GM19324 (cell line): ENCODE measurements at regions not wholly inside any gene's neighbourhood (a gene's known extent, or its start where the extent isn't known, plus 50 kb on each side); places are given as distances from the start of the nearest gene placed in this dataset.
"Not testable (repeated sequence)": the region's sequence is repeated elsewhere in the genome, so short reads cannot be mapped to it uniquely, and the experiment has no call there.

Experiments used
- ATAC-seq: cut with Tn5 transposase; IDR thresholded peaks from one replicate; pipeline ENCODE4 v1.9.1; 2021; ENCODE audit warnings: mild to moderate bottlenecking, moderate library complexity; ENCODE audit not compliant: unreplicated experiment, low FRiP score

DNA sequence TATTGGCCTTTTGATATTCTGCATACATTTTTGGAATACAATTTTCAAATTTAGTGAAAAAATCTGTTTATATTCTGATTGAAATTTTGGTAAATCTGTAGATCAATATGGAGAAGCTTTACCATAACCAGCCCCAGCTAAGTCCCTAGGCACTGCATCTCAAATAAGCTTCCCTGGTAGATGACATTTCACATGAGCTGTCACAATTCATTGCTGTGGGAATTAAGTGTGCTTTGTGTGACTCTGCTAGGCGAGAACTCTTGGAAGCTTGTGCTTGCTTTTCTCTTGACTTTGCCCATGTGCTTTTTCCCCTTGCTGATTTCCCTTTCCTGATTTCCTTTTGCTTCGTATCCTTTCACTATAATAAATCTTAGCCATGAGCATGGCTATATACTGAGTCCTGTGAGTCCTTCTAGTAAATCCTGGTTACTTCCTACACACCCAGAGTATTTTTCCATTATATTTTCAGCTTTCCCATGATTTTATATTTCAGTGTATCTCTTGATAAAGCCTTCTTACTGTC, 166.5 kb upstream of the MMS22L start:
- ATAC-seq, result no peak

DNA sequence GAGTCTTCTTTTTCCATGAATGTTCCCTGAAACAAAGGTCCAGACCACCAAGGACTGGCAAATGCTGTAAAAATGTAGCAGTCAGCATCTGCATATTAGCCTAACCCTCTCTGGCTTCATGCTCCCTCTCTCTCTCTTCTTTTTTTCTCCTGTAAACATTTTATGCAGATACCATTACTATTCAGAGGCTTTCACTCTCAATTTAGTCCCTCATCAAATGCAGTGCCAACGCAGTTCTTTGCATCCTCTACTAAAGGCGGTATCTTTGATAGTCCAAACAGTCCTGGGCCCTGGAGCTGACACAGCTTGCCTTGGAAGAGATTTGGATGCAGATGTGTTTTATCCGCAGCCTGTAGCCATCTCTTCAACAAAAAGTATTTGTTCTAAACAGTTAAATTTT, 167.1 kb upstream of the MMS22L start:
- ATAC-seq, result no peak

- no peak for ATAC-seq
These were observed 173.1 kb upstream of the MMS22L start for GRCh38 chr6:97456070-97456469.

GRCh38 chr6:97459535-97459934, 176.5 kb upstream of the MMS22L start:
- ATAC-seq, result no peak

DNA sequence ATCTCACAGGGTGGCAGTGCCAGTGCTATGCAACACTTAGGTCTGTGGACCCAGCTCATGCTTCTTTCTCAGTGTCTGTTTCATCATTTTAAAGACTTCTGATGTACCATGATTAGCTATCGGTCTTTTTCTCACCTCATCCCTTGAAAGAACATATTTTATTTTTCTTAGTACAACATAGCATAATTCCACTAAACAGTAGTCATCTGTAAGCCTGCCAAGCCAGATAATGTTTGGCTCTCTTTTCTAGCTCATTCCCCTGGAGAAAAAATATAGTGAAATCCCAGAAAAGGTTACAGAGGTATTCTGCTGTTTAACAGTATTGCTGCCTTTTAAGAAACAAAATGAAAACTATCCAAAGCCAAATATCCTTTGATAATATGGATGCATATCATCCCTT, 177.0 kb upstream of the MMS22L start:
- ATAC-seq, result no peak

DNA sequence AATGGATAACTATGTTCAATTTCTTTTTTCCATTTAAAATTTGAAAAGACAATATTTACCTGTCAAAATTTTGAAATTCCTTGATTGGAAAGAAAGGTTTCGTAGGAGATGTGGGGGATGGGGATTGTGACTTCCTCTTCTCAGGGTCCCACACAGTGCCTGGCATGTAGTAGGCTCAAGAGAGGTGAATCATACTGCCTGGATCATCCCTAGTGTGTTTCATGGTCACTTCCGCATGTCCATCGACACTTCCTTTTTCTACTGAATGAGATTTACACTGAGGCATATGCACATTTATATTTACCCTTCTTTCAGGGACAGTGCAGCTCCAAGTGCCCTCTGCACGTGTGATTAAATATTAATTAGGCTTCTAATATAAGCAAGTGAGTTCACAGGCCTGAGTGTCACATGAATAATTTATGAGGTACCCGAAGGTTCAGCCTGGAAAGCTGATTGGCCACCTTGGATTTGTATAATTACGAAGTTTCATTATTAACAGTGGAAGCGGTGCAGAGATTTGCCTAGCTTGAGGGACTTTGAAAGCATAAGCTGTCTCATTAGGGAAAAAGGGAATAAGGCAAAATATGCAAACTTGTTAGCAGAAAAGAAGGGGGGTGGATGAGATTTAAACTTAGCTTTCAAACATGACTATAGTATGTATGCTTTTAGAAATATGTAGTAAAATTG, 177.5 kb upstream of the MMS22L start:
- no peak for ATAC-seq

DNA sequence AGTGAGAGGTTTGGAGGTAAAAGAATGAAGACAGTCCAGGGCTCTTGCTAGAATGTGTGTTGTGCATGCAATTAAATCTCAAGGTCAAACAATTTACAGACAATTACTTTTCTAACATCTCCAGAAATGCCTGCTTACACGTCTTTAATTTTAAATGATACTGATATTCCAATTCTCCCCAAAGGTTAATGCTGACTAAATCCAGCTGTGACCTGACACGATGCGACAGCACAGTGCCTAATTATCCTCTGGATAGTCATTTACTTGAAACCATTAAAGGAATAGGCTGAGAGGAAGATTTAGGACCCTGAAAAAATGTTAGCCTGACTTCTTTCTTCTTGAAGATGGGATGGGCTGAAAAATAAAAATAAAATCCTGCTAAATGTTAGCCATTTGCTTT, 178.2 kb upstream of the MMS22L start:
- no peak for ATAC-seq

DNA sequence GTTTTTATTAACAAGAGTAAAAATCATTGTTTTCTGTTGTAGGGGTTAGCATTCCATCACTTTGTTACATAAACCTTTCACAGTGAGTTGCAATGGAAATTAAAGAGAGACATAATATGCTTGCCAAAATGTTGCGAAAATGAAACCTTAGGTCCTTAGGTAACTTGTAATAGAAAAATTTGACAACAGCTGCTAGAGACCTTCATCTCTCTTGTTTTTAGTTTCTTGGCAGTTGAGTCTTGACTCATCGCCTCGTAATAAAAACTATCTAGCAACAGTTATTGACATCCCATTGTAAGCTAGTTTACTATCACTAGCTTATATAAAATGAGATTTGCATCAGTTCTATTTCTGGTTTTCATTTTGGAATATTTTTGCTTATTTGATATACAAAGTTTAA, 179.0 kb upstream of the MMS22L start:
- no peak for ATAC-seq

DNA sequence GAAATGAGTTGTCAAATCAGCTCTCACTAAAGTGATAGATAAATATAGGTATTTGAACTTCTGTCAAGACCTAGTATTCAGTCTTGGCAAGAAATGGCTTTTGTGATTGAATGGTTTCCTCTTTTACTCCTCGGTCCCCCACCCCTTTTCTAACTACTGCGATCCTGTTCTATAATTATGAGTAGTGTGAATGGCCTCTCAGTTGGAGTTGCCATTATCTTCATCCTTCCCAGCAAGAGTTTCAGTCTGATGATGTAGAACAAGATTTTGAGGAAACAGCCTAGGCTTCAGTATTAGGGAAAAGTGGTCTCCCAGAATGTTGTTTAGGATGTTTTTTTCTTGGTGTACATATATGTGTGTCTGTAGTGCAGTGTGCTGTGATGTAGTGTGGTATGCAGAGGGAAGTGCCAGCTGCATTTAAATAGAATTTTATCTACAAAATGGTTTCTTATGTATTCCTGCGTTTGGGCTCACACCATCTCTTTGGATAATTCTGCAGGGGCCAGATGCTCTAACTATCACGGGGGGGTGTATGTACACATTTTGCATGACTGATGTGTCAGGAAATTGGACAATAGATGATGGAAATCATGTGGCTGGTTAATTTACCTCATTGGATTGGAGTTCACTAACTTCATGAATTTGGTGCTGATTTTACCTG, 180.1 kb upstream of the MMS22L start:
- ATAC-seq, result no peak

GRCh38 chr6:97465877-97466561, 183.0 kb upstream of the MMS22L start:
- no peak for ATAC-seq

DNA sequence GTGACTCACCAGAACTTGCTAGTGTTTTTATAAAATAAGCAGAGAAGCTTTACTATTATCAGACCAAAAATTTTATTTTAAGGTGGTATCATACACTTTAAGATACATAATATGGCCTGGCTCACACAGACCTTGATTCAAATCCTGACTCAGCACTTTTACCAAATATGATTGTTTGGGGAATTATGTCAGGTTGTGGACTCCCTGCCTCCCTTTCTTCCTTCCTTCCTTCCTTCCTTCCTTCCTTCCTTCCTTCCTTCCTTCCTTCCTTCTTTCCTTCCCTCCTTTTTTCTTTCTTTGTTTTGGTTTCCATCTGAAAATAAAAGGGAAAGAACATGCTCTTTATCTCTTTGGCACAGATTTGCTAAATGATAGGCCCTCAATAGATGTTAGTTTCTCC, 186.0 kb upstream of the MMS22L start:
- no peak for ATAC-seq

GRCh38 chr6:97469451-97469850, 186.4 kb upstream of the MMS22L start:
- ATAC-seq, result no peak

DNA sequence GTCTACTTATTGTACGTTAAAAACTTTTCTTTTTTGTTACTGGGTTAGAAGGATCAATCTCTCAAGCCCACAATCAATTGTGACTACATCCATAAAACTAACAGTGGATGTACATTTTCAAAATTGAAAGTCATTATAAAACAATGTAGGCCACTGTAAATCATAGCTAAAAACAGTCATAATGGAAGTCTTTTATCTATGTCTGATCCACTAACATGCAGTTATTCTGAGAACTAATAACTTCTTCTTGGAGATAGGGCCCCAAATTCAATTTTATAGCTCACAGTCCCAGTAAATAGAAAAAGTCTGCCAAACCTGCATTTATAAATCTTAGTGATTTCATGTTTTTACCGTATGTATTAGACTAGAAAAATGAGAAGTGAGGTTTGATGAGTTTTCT, 187.3 kb upstream of the MMS22L start:
- ATAC-seq, result no peak

- no peak for ATAC-seq
These were observed 191.0 kb upstream of the MMS22L start for GRCh38 chr6:97473979-97474378.

- ATAC-seq, result peak; percentile 96
These were observed 214.8 kb upstream of the MMS22L start for GRCh38 chr6:97497713-97498331.

- no peak for ATAC-seq
These were observed 218.8 kb upstream of the MMS22L start for GRCh38 chr6:97501853-97502252.

GRCh38 chr6:97508646-97509045, 225.6 kb upstream of the MMS22L start:
- ATAC-seq, result no peak

DNA sequence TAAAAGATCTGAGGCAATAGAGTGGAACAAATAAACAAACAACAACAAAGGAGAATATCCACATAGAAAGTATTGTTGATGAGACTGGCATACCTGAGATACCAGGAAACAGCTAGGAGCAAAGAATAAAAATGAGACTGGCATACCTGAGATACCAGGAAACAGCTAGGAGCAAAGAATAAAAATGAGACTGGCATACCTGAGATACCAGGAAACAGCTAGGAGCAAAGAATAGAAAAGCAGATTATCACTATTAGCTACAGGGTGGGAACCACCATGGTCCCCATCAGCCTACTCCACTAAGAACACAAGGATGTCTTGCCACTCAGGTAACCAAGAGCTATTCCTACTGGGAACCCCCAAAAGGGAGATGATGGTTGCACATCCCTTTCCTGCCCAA, 230.2 kb upstream of the MMS22L start:
- not testable (repeated sequence) for ATAC-seq

GRCh38 chr6:97524811-97525210, 241.8 kb upstream of the MMS22L start:
- no peak for ATAC-seq

DNA sequence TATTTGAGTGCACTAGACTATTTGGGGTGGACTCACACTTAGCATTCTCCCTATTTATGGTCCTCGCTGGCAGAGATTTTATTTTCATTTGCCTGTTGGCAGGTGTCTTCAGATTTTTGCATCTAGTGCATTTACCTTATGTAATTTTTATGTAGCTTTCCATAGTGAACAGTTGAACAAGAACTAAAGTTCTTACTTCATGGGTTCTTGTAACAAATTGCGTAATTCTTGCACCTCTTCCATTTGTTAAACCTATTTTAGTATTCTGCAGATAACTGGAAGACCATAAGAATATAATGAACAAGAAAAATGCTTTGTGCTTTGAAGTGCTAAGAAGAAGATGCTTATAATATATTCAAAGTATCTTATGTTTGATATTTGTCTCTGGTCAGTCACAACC, 252.8 kb upstream of the MMS22L start:
- ATAC-seq, result no peak

GRCh38 chr6:97548354-97548753, 265.3 kb upstream of the MMS22L start:
- ATAC-seq, result no peak
